ENCODE measurements at regions not wholly inside any gene's neighbourhood (a gene's known extent, or its start where the extent isn't known, plus 50 kb on each side); places are given as distances from the start of the nearest gene placed in this dataset.

- TF ChIP-seq CTCF (IDR thresholded peaks at IDR 0.05; ENCODE audit: borderline replicate concordance, extremely low read depth, low read length, poor library complexity, severe bottlenecking), result no peak
- no peak for TF ChIP-seq EZH2 (IDR thresholded peaks at IDR 0.05; ENCODE audit: borderline replicate concordance, low read depth, low read length, severe bottlenecking)
Observed at GRCh38 chr1:209095627-209096595, 487.6 kb upstream of the CAMK1G start.

Measured in DND-41 (cell line).